ENCODE measurements at regions not wholly inside any gene's neighbourhood (a gene's known extent, or its start where the extent isn't known, plus 50 kb on each side); places are given as distances from the start of the nearest gene placed in this dataset.
"Not testable (repeated sequence)": the region's sequence is repeated elsewhere in the genome, so short reads cannot be mapped to it uniquely, and the experiment has no call there.

- DNase-seq: no peak
Observed at GRCh38 chr12:42030588-42030987, 114.1 kb downstream of the GXYLT1 start.

- DNase-seq: no peak
Observed at GRCh38 chr12:42027546-42027945, 117.1 kb downstream of the GXYLT1 start.

GRCh38 chr12:42024495-42024830, 120.2 kb downstream of the GXYLT1 start:
- DNase-seq: no peak

DNA sequence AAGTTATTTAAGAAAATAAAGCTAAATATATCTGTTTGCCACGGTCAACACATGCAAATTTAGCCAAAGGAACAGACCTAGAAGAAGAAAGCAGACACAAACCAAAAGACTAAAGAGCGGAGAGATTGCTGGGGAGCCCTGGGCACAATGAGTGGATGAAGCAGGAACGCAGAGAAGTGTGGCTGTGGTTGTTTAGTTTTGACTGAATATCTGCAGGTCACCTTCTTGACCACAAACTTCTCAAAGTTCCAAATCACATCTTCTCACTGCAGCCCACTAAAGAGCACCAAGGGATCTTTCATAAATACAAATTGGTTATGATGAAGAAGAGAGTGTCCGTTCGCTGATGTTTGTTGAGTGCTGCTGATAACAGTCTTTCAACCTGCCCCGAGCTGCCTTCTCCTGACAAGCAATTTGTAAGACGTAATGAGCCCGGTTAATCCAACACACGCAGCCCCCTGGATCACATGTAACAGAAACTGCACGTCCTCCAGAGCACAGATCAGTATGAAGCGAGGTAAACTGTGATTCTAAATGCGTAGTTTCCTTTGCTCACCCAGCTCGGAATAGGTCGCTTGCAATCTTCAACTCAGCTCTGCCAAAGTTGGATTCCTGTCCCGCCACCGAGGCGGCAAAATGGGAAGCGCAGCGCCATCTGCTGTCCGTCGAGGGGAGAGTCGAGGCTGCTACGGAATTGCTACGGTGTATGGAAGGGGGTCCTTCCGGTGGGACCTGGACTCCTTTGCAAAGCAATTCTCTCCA, 120.8 kb downstream of the GXYLT1 start:
- DNase-seq: peak; percentile 46

- not testable (repeated sequence) for DNase-seq
Observed at GRCh38 chr12:42021937-42022336, 122.7 kb downstream of the GXYLT1 start.

DNA sequence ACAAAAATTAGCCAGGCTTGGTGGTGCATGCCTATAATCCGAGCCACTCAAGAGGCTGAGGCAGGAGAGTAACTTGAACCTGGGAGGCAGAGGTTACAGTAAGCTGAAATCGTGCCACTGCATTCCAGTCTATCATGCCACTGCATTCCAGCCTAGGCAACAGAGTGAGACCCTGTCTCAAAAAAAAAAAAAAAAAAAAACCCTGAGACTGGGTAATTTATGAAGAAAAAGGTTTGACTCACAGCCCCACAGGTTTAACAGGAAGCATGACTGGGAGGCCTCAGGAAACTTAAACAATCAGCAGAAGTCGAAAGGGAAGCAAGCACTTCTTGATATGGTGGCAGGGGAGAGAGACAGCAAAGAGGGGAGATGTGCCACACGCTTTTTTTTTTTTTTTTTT, 123.2 kb downstream of the GXYLT1 start:
- no peak for DNase-seq

- DNase-seq: no peak
Observed at GRCh38 chr12:42020226-42020625, 124.4 kb downstream of the GXYLT1 start.

DNA sequence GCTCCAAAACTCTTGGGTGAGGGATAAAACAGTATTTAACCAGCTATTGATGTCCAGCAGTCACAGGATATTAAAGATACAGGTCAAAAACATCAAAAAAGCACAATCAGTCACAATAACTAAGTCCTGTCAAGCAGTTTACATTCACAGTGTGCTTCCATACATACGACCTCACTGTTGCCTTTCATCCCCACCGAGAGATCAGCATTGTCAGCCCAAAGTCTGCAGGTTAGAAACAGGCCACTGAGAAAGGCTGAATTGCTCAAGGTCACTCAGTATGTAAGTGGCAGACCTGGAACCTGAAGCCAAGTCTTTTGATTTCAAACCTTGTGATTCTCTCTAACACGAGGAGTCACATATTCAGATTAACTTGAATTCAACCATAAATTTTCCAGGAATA, 124.9 kb downstream of the GXYLT1 start:
- no peak for DNase-seq

GRCh38 chr12:42017051-42017450, 127.6 kb downstream of the GXYLT1 start:
- DNase-seq: no peak

- no peak for DNase-seq
Observed at GRCh38 chr12:42015051-42015461, 129.6 kb downstream of the GXYLT1 start.

GRCh38 chr12:42012501-42012900, 132.2 kb downstream of the GXYLT1 start:
- DNase-seq: not testable (repeated sequence)

GRCh38 chr12:42010715-42011114, 134.0 kb downstream of the GXYLT1 start:
- no peak for DNase-seq

DNA sequence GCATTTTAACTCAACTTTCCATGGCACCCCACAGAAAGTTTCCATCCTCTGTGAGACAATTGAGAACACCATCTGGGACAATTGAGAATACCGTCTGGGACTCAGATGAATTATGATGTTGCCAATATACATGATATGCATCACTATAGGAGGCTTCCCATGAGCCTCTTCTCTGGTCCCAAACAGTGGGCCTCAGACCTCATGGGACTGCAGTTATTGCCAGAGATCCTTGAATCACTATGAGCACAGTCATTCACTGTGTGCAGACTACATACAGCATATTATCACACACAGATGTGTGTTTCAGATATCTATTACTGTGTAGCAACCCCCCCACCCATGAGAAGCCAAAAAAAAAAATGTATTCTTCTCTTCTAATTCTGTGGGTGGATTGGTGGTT, 134.4 kb downstream of the GXYLT1 start:
- DNase-seq: no peak

- no peak for DNase-seq
Observed at GRCh38 chr12:42008996-42009395, 135.7 kb downstream of the GXYLT1 start.

- DNase-seq: no peak
Observed at GRCh38 chr12:42003031-42003430, 141.6 kb downstream of the GXYLT1 start.

DNA sequence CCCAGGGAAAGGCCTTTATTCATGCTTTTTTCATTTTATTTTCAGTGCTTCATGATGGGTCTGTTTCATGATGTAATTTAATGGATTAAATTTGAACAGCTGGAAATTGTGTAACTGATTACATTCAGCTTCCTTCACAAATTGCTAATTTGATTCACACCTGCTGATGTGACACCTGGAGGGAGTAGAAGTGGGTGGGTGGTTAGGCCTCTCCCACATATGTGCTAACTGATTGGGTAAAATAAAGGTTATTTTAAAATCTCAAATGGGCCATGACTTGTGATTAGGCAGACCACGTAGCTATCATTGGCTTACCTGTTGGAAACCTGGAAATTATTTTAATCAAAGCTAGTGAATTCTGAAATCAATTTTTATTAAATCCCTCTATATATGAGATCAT, 142.1 kb downstream of the GXYLT1 start:
- no peak for DNase-seq

DNA sequence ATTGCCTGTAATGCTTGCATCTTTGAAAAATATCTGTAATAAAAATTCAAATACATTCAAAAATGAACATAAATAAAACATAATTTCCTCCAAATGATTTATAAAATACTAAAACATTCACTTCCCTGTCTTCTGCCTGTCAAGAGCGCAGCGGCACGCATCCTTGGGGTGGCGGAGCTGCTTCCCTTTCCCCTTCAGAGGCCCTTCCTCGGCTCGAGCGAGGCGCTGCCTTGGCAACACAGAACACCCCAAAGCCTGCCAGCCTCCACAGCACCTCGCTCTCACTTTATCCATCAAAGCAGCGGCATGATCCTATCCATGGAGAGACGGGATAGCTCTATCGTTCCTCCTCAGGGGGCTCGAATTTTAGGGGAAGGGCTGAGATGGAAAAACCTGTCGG, 146.2 kb downstream of the GXYLT1 start:
- DNase-seq: no peak

DNA sequence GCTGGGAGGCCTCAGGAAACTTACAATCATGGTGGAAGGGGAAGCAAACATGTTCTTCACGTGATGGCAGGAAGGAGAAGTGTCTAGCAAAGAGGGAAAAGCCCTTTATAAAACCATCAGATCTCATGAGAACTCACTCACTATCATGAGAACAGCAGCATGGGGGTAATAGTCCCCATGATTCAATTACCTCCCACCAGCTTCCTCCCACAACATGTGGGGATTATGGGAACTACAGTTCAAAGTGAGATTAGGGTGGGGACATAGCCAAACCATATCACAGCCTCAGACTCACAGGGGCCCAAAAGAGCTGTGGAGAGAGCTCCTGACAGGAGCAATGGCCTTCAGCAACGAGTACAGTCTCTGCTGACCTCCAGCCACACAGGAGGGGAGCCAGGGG, 151.4 kb downstream of the GXYLT1 start:
- no peak for DNase-seq

- DNase-seq: no peak
Observed at GRCh38 chr12:41992692-41993215, 151.9 kb downstream of the GXYLT1 start.

GRCh38 chr12:41992022-41992421, 152.7 kb downstream of the GXYLT1 start:
- DNase-seq: no peak

GRCh38 chr12:41988715-41989114, 156.0 kb downstream of the GXYLT1 start:
- DNase-seq: no peak

DNA sequence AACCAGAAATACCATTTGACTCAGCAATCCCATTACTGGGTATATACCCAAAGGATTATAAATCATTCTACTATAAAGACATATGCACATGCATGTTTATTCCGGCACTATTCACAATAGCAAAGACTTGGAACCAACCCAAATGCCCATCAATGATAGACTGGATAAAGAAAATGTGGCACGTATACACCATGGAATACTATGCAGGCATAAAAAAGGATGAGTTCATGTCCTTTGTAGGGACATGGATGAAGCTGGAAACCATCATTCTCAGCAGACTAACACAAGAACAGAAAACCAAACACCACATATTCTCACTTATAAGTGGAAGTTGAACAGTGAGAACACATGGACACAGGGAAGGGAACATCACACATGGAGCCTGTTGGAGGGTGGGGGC, 158.2 kb downstream of the GXYLT1 start:
- DNase-seq: not testable (repeated sequence)

- DNase-seq: no peak
Observed at GRCh38 chr12:41983856-41984255, 160.8 kb downstream of the GXYLT1 start.

DNA sequence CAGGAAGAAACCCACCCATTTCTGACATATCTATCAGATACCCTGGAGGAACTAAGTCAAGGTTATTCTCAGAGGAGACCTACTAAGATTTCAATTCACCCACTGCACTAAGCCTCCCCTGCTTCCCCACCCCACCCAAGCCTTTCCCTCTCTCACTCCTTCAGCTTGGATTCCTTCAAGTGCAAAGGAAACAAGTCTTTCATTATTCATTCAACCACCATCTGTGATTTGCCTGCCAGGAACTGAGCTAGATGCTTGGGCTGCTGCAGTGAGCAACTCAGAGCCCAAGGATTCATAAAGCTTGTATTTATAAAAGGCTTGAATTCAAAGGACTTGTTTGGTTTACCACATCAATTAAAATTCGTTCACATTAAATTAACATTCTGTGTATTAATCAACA, 161.3 kb downstream of the GXYLT1 start:
- DNase-seq: no peak

GRCh38 chr12:41981758-41982157, 162.9 kb downstream of the GXYLT1 start:
- DNase-seq: no peak

Measured in effector CD8-positive, alpha-beta T cell (primary cell).